Rectal smooth muscle tissue (tissue), 1 donor: ENCODE measurements at regions not wholly inside any gene's neighbourhood (a gene's known extent, or its start where the extent isn't known, plus 50 kb on each side); places are given as distances from the start of the nearest gene placed in this dataset.
"Not testable (repeated sequence)": the region's sequence is repeated elsewhere in the genome, so short reads cannot be mapped to it uniquely, and the experiment has no call there.

Experiments
- H3K27ac ChIP-seq: one replicate; pipeline ENCODE4 v1.7.0; 2013; ENCODE audit warnings: low read depth, low read length, inconsistent platforms
- H3K27me3 ChIP-seq: one replicate; pipeline ENCODE4 v1.7.0; 2013; ENCODE audit warnings: low read length; ENCODE audit not compliant: control insufficient read depth, insufficient read depth
- H3K36me3 ChIP-seq: one replicate; pipeline ENCODE4 v1.7.0; 2013; ENCODE audit warnings: low read length; ENCODE audit not compliant: control insufficient read depth, insufficient read depth
- H3K4me1 ChIP-seq: one replicate; pipeline ENCODE4 v1.7.0; 2013; ENCODE audit warnings: low read length; ENCODE audit not compliant: control insufficient read depth, insufficient read depth
- H3K4me3 ChIP-seq: one replicate; pipeline ENCODE4 v1.7.0; 2013; ENCODE audit warnings: low read length
- H3K9ac ChIP-seq: one replicate; pipeline ENCODE4 v1.7.0; 2013; ENCODE audit warnings: low read length

GRCh38 chr4:154164931-154165839, 326.4 kb downstream of the DCHS2 start:
- Histone ChIP-seq H3K4me1 (no peaks in the 10 kb centered on the region), H3K4me3 (no peak overlapping the region), H3K9ac (no peak overlapping the region), H3K36me3 (no peaks in the 10 kb centered on the region), H3K27me3 (no peaks in the 10 kb centered on the region), H3K27ac (no peak overlapping the region)

GRCh38 chr4:154160519-154161301, 330.9 kb downstream of the DCHS2 start:
- H3K27me3 ChIP-seq: no peaks in the 10 kb centered on the region
- H3K4me3 ChIP-seq: no peak overlapping the region
- H3K4me1 ChIP-seq: no peaks in the 10 kb centered on the region
- H3K36me3 ChIP-seq: no peaks in the 10 kb centered on the region
- no peak overlapping the region for H3K9ac ChIP-seq
- no peak overlapping the region for H3K27ac ChIP-seq

GRCh38 chr4:154158361-154159155, 333.0 kb downstream of the DCHS2 start:
- Histone ChIP-seq H3K9ac (no peak overlapping the region), H3K36me3 (no peaks in the 10 kb centered on the region), H3K27me3 (no peaks in the 10 kb centered on the region), H3K4me1 (no peaks in the 10 kb centered on the region), H3K27ac (no peak overlapping the region), H3K4me3 (no peak overlapping the region)

GRCh38 chr4:154152546-154152945, 339.1 kb downstream of the DCHS2 start:
- H3K9ac ChIP-seq: no peak overlapping the region
- H3K27ac ChIP-seq: no peak overlapping the region
- H3K27me3 ChIP-seq: no peaks in the 10 kb centered on the region
- no peak overlapping the region for H3K4me3 ChIP-seq
- no peaks in the 10 kb centered on the region for H3K4me1 ChIP-seq
- no peaks in the 10 kb centered on the region for H3K36me3 ChIP-seq

- not testable (repeated sequence) for H3K4me3 ChIP-seq, H3K27me3 ChIP-seq, H3K4me1 ChIP-seq, H3K36me3 ChIP-seq, H3K9ac ChIP-seq, H3K27ac ChIP-seq
Observed at GRCh38 chr4:154149236-154149635, 342.4 kb downstream of the DCHS2 start.

GRCh38 chr4:154143720-154144119, 347.9 kb downstream of the DCHS2 start:
- H3K9ac ChIP-seq: no peak overlapping the region
- no peak overlapping the region for H3K4me3 ChIP-seq
- no peaks in the 10 kb centered on the region for H3K4me1 ChIP-seq
- H3K27me3 ChIP-seq: no peaks in the 10 kb centered on the region
- no peaks in the 10 kb centered on the region for H3K36me3 ChIP-seq
- H3K27ac ChIP-seq: no peak overlapping the region

GRCh38 chr4:154142664-154143063, 348.9 kb downstream of the DCHS2 start:
- Histone ChIP-seq H3K9ac (no peak overlapping the region), H3K4me3 (no peak overlapping the region), H3K36me3 (no peaks in the 10 kb centered on the region), H3K4me1 (no peaks in the 10 kb centered on the region), H3K27ac (no peak overlapping the region), H3K27me3 (no peaks in the 10 kb centered on the region)

- Histone ChIP-seq H3K36me3 (no peaks in the 10 kb centered on the region), H3K27ac (no peak overlapping the region), H3K9ac (no peak overlapping the region), H3K4me3 (no peak overlapping the region), H3K4me1 (no peaks in the 10 kb centered on the region), H3K27me3 (no peaks in the 10 kb centered on the region)
Observed at GRCh38 chr4:154140869-154141268, 350.7 kb downstream of the DCHS2 start.

GRCh38 chr4:154137320-154137905, 348.5 kb upstream of the SFRP2 start:
- Histone ChIP-seq H3K4me3 (no peak overlapping the region), H3K9ac (no peak overlapping the region), H3K4me1 (no peaks in the 10 kb centered on the region), H3K27ac (no peak overlapping the region), H3K36me3 (no peaks in the 10 kb centered on the region), H3K27me3 (no peaks in the 10 kb centered on the region)

GRCh38 chr4:154135576-154135975, 346.7 kb upstream of the SFRP2 start:
- Histone ChIP-seq H3K27ac (no peak overlapping the region), H3K36me3 (no peaks in the 10 kb centered on the region), H3K4me1 (no peaks in the 10 kb centered on the region), H3K9ac (no peak overlapping the region), H3K27me3 (no peaks in the 10 kb centered on the region), H3K4me3 (no peak overlapping the region)

GRCh38 chr4:154132406-154132805, 343.5 kb upstream of the SFRP2 start:
- no peak overlapping the region for H3K9ac ChIP-seq
- H3K4me3 ChIP-seq: no peak overlapping the region

GRCh38 chr4:154126276-154126675, 337.4 kb upstream of the SFRP2 start:
- H3K4me1 ChIP-seq: no peaks in the 10 kb centered on the region
- no peak overlapping the region for H3K27ac ChIP-seq
- no peaks in the 10 kb centered on the region for H3K27me3 ChIP-seq
- H3K36me3 ChIP-seq: no peaks in the 10 kb centered on the region
- H3K9ac ChIP-seq: no peak overlapping the region
- H3K4me3 ChIP-seq: no peak overlapping the region

More at GRCh38 chr4:154132406-154132805, 343.5 kb upstream of the SFRP2 start:
- H3K27me3 ChIP-seq: no peaks in the 10 kb centered on the region
- no peak overlapping the region for H3K27ac ChIP-seq
- no peaks in the 10 kb centered on the region for H3K4me1 ChIP-seq
- no peaks in the 10 kb centered on the region for H3K36me3 ChIP-seq
